HPDE6-E6E7 (cell line): ENCODE measurements at regions not wholly inside any gene's neighbourhood (a gene's known extent, or its start where the extent isn't known, plus 50 kb on each side); places are given as distances from the start of the nearest gene placed in this dataset.
"Not testable (repeated sequence)": the region's sequence is repeated elsewhere in the genome, so short reads cannot be mapped to it uniquely, and the experiment has no call there.

Experiments
- DNase-seq: peaks from one replicate; pipeline ENCODE4 v3.0.0; 2011; ENCODE audit warnings: missing footprints; ENCODE audit errors: extremely low spot score

DNA sequence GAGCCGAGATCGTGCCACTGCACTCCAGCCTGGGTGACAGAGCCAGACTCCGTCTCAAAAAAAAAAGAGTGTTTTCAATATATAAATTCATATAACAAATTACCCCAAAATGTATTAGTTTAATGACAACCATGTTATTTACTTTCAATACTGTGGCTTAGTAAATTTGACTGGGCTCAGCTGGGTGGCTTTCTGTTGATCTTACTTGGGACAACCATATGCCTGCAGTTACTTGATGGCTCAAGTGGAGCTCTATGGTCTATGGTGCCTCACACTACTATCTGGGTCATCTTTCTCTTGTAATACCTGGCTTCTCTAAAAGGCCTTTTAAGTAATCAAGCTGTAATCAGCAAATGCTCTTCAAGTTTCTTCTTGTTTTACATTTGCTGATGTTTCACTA, 341.5 kb upstream of the SPHKAP start:
- DNase-seq = no peak

- no peak for DNase-seq
Observed at GRCh38 chr2:228522276-228522675, 340.8 kb upstream of the SPHKAP start.

DNA sequence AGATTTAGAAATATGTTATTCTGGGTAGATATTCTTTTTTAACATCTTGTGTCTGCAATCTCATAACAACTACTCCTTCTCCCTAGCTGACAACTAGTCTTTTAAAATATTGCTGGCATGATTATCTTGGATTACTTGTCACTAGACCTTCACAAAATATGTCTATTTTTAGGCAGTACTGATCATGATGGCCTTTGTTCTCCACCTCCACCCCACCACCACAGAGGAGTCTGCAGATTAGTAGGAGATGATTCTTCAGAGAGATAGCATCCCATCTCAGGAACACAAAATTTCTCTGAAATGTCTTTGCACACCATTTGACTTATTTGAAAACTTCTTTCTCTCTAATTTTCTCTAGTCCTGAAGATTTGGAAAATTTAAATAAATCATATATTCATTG, 338.1 kb upstream of the SPHKAP start:
- DNase-seq = no peak

DNA sequence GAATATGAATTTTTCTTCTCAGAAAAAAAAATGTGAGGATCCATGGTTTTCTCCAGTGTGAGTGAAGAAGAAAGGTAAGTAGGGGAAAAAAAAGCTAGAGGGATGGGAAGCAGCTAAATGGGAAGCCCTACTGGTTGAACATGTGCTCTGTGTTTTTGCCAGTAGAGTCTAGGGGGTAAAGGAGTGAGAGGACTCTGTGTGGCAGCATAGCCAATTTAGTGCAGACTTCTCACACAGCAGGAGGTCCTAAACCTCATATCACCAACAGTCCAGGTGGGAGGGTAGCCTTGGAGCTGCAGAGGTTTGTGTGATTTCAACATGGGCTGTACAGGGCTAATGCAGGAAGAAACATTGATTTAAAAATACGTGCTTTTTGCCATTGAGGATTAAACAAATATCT, 334.5 kb upstream of the SPHKAP start:
- DNase-seq = no peak

DNA sequence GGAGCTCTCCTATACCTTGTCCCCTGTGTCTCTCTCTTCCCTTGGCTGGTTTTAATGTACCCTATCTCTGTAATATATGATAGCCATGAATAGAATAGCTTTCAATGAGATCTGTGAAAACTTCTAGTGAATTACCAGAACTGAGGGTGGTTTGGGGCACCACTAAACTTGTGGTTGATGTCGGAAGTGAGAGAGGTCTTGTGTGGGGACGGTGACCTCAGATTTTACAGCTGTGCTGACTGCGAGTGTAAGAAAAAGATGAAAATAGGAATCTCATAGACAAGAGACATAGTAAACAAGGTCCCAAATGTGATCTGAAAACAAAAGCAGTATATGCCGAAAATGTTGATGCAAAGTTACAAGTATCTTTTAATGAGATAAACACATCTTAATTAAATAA, 332.0 kb upstream of the SPHKAP start:
- not testable (repeated sequence) for DNase-seq

- no peak for DNase-seq
Observed at GRCh38 chr2:228509021-228509420, 327.5 kb upstream of the SPHKAP start.

- DNase-seq = no peak
Observed at GRCh38 chr2:228507870-228508269, 326.4 kb upstream of the SPHKAP start.

DNA sequence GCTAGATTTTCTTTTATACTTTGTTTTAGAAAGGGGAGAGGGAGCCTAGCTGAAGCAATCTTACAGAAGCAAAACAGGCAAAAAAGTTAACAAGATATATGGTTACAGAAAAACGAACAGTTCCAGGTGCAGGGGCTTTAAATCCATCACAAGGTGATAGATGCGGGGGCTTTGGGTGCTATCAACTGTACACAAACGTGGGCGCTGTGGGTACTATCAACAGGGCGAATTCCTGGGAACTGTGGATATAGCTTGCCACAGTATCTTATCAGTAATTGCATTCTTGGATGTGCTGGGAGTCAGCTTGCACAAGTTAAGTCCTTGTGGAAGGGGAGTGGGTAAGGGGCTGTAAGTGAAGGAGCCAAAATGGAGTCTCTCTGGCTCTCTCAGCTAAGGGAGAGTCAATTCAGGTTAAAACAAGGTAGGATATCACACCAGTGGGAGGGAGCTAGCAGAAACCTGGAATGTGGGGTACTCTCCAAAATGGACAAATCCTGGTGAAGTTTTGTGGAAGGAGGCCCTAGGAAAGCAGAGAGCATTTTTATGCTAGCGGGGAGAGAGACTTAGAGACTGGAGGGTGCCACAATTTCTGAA, 325.8 kb upstream of the SPHKAP start:
- DNase-seq = no peak

DNA sequence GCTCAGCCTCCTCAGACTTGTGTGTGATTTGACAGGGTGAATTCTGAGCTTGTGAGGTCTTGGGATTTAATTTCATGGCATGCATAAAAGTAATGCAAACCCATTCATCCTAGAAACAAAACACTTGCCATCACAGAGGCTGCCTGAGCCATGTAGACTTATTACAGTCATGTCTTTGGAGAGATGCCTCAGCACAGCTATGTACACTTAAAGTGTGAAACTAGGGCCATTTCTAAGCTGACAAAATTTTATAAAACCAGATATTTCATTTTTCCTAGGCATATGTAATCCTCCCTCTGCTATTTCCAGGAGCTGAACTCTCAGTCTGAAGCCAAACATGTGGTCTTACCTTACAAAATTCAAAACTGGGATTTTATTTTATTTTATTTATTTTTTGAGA, 322.2 kb upstream of the SPHKAP start:
- DNase-seq = no peak

- no peak for DNase-seq
Observed at GRCh38 chr2:228493852-228494251, 312.4 kb upstream of the SPHKAP start.

DNA sequence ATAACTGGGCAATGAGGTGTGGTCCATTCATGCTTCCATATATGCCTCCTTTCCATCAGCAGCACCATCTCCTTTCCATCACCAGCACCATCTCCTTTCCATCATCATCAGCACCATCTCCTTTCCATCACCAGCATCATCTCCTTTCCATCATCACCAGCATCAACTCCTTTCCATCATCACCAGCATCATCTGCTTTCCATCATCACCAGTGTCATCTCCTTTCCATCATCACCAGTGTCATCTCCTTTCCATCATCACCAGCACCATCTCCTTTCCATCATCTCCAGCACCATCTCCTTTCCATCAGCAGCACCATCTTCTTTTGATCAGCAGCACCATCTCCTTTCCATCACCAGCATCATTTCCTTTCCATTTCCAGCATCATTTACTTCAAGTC, 297.5 kb upstream of the SPHKAP start:
- no peak for DNase-seq

- DNase-seq = no peak
Observed at GRCh38 chr2:228474466-228474865, 293.0 kb upstream of the SPHKAP start.

GRCh38 chr2:228469721-228470120, 288.2 kb upstream of the SPHKAP start:
- DNase-seq = no peak

- no peak for DNase-seq
Observed at GRCh38 chr2:228466851-228467250, 285.4 kb upstream of the SPHKAP start.

GRCh38 chr2:228465408-228465807, 283.9 kb upstream of the SPHKAP start:
- no peak for DNase-seq

DNA sequence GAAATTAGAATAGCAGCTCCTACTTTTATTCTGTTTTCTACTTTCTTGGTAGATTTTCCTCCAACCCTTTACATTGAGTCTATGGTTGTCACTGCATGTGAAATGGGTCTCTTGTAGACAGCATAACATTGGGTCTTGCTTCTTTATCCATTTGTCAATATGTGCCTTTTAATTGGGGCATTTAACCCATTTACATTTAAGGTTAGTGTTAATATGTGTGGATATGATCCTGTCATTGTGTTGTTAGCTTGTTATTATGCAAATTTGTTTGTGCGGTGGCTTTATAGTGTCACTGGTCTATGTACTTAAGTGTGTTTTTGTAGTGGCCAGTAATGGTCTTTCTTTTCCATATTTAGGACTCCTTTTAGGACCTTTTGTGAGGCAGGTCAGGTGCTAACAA, 276.9 kb upstream of the SPHKAP start:
- no peak for DNase-seq

DNA sequence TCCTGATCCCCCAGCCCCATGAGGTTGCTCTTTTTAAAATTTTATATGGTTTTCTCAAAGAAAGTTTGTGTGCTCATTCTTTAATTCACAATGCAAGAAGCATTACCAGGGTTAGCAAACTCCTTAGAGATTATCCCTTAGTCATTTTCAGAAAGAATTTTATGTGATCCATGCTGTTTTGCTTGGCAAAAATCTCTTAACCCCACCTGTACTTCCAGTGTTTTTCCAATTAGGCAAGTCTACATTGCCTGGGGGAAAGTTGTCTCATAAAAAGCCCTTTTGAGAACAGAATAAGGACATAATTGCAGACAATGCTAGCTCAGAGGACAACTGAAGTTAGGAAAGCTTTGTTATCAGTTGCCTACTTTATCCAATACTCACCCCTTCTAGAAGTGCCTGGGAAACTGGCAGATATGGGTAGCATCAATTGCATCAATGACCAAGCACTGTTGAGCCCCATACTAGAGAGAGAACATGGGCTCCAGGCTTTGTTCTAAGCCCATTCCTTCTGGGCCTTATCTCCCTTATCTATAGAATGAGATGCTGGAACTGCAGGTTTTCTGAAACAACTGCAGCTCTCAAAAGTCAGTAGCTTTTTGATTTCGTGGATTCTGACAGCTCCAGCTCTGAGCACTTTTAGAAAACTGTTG, 265.9 kb upstream of the SPHKAP start:
- DNase-seq = no peak

DNA sequence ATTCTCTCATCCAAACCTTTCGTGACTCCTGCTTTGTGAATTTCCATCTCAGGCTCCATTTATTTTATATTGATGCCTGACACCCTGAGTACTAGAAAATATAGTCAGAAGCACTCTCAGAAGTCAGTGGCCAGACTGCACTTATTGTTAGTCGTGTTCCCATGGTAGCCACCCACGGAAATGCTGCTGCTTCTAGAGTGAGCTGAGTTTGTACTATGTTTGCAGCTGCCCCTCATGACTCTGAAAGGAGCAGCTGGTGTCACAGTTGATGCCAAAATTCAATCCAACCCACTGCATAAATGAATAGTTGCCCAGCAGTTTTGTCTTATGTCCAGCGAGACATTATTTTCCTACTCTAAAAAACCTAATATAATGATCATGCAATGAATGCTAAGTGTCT, 265.2 kb upstream of the SPHKAP start:
- DNase-seq = no peak

DNA sequence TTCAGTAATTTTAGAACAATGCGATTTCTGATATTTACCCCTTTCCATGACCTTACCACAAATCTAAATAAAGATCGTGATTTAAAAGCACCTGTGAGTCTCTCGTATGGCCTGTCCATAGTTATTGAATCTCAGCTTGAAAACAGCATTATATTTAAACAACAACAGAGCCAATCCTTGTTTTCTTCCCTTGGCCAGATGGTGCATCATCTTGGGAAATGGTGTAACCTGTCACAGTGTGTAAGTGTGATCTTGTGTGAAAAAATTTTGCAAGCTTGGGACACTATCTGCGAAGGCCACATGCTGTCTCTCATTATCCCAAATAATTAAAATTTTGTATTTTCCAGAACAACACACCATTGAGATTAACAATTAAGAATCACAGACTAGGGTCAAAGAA, 262.7 kb upstream of the SPHKAP start:
- DNase-seq = no peak

DNA sequence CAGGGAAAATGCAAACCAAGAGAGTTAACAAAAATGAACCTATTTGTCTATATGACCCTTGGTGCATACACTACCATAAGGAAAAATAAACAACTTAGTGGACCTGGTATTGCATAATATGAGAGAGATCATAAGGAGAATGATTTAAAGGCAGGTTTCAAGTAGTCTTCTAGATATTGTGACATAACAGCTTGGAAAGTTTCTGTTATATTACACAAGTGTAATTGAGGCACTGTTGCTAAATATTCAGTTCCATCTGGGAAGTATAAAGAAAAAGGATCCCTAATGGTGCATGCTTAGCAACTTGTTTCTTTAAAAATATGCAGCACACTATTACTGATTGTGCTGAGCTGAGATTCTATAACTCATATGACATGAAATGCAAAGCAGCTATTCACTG, 252.2 kb upstream of the SPHKAP start:
- no peak for DNase-seq

- DNase-seq = no peak
Observed at GRCh38 chr2:228432116-228432515, 250.6 kb upstream of the SPHKAP start.

GRCh38 chr2:228430986-228431385, 249.5 kb upstream of the SPHKAP start:
- DNase-seq = no peak

DNA sequence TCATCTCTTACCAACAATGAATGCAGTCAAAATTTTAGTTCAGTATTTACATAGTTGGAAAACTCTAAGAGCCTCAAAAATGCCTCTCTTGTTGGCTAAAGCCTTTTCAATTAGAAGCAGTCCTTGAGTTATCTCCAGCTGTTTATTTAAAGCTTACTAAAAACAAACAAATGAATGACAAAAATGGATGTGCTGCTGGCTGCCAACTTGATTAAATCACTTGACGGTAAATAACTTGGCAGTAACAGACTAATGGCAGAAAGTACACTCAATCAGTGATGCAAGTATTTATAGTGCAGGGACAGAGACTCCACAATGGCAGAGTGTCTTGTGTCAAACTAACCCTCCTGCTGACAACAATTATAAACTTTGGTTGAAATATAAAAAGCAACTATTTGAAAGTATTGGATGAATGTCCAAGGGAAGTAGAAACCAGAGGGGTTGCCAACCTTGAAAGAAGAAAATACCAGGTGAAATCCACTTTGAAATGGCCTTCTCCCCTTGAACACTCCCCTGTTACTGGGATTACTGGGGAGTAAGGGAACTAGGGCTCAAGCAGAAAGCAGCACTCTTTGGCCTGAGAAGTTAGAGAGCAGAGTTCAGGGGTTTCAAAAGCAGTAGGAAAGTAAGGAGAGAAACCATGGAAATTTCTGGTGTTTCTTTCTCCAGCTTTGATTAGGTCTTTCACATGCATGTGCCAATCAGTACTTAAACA, 245.2 kb upstream of the SPHKAP start:
- no peak for DNase-seq
